Nephron progenitor cell (in vitro differentiated cells): ENCODE measurements at regions not wholly inside any gene's neighbourhood (a gene's known extent, or its start where the extent isn't known, plus 50 kb on each side); places are given as distances from the start of the nearest gene placed in this dataset.
A peak's percentile ranks its signal among the peaks of the same experiment; 100 is the strongest.

ENCODE experiments used
- DNase-seq: peaks from one replicate; pipeline ENCODE4 v3.0.0; 2021
- H3K27ac Mint-ChIP-seq: 2 replicates; pipeline ENCODE4 v1.8.0; 2021; ENCODE audit warnings: mild to moderate bottlenecking, moderate library complexity, mixed read lengths
- H3K27me3 Mint-ChIP-seq: 2 replicates; pipeline ENCODE4 v1.8.0; 2021; ENCODE audit warnings: mild to moderate bottlenecking, low read depth, mixed read lengths; ENCODE audit not compliant: poor library complexity
- H3K36me3 Mint-ChIP-seq: 2 replicates; pipeline ENCODE4 v1.8.0; 2021; ENCODE audit warnings: low read depth, mixed read lengths
- H3K4me1 Mint-ChIP-seq: 2 replicates; pipeline ENCODE4 v1.8.0; 2021; ENCODE audit warnings: mixed read lengths
- H3K4me3 Mint-ChIP-seq: 2 replicates; pipeline ENCODE4 v1.8.0; 2021; ENCODE audit warnings: mild to moderate bottlenecking, moderate library complexity, mixed read lengths
- H3K9me3 Mint-ChIP-seq: 2 replicates; pipeline ENCODE4 v1.8.0; 2021; ENCODE audit warnings: mild to moderate bottlenecking, moderate library complexity, mixed read lengths
- TF ChIP-seq, protein P1 (sequence below): fragments of 200-600 bp; sonication (generic); IDR thresholded peaks from 2 replicates; pipeline ENCODE4 v1.5.0; 2021; ENCODE audit warnings: antibody characterized with exemption

DNA sequence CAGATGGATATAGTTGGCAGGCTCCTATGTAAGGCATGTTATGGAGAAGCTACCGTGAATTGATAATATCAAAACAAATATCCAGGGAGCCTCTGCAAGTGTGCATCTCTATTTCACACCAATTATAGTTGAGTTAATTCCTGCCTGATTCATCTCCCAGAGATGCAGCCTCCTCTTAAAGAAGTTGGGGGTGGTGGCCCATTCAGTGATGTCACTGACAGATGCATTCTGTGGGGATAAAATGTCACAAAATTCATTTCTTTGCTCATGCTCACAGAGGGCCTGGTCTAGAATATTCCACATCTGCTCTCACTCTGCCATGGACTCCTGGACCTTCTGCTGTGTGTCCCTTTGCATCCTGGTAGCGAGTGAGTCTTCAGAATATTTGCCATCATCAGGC lies 189.1 kb upstream of the PRSS1 start:
- TF ChIP-seq, protein P1, sequence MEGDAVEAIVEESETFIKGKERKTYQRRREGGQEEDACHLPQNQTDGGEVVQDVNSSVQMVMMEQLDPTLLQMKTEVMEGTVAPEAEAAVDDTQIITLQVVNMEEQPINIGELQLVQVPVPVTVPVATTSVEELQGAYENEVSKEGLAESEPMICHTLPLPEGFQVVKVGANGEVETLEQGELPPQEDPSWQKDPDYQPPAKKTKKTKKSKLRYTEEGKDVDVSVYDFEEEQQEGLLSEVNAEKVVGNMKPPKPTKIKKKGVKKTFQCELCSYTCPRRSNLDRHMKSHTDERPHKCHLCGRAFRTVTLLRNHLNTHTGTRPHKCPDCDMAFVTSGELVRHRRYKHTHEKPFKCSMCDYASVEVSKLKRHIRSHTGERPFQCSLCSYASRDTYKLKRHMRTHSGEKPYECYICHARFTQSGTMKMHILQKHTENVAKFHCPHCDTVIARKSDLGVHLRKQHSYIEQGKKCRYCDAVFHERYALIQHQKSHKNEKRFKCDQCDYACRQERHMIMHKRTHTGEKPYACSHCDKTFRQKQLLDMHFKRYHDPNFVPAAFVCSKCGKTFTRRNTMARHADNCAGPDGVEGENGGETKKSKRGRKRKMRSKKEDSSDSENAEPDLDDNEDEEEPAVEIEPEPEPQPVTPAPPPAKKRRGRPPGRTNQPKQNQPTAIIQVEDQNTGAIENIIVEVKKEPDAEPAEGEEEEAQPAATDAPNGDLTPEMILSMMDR, result no peak

DNA sequence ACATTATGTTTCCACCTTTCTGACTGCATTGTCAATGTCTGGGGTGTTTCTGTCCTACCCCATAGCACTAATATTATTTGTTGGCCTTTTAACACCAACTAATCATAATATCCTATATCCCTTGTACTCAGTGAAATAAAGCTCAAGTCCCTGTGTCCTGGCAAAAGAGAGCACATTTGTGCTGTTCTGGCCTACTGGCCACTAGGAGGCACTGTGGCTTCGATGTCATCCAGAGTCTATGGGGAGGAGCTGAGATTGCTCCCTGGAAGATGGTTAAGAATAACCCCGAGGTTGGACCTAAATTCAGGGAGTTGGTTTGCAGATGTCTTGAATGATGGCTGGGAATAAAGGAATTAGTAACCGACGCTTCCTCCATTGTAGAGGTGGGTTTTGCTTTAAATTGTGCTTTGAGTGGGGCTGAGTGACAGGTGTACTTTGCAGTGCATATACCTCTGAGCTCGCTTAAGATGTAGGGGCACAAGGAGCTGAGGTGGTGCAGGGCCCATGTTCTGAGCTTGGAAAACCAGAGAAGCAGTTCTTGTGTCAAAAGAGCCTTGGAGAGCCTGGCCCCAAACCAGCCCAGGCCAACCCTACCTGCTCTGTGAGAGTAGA lies 191.2 kb upstream of the PRSS1 start:
- H3K4me1 Mint-ChIP-seq, result no peaks in the 10 kb centered on the region
- no peaks in the 10 kb centered on the region for H3K36me3 Mint-ChIP-seq
- TF ChIP-seq, protein P1, result peak; percentile 57
- DNase-seq, result peak; percentile 50
- H3K9me3 Mint-ChIP-seq, result no peaks in the 10 kb centered on the region
- peaks cover 8% of the 10 kb centered on the region for H3K27me3 Mint-ChIP-seq
- no peak overlapping the region for H3K27ac Mint-ChIP-seq
- H3K4me3 Mint-ChIP-seq, result no peak overlapping the region

More for the DNA sequence above, 189.1 kb upstream of the PRSS1 start:
- H3K9me3 Mint-ChIP-seq, result no peaks in the 10 kb centered on the region
- H3K4me1 Mint-ChIP-seq, result peaks cover 5% of the 10 kb centered on the region
- H3K27me3 Mint-ChIP-seq, result peaks cover 9% of the 10 kb centered on the region
- H3K36me3 Mint-ChIP-seq, result no peaks in the 10 kb centered on the region
- H3K27ac Mint-ChIP-seq, result no peak overlapping the region
- DNase-seq, result no peak
- H3K4me3 Mint-ChIP-seq, result no peak overlapping the region

DNA sequence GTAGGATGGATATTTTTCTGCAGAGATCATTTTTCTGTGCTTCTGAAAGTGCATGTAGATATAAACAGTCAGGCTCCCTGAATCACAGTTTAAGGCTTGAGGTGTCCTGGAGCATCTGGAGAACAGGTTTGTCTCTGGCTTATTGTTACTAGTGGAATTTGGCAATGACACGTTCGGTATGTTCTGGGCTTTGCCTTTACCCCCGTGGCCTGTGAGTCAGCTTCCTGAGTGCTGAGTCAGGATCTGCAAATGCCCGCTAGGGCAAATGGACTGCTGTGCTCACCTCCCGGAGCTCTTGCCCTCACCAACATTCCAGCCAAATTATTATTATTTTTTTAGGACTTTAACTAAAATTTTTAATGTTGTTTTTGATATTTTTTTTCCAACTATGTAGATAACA lies 192.5 kb upstream of the PRSS1 start:
- H3K36me3 Mint-ChIP-seq, result no peaks in the 10 kb centered on the region
- no peaks in the 10 kb centered on the region for H3K9me3 Mint-ChIP-seq
- TF ChIP-seq, protein P1, result no peak
- H3K4me1 Mint-ChIP-seq, result no peaks in the 10 kb centered on the region
- no peak overlapping the region for H3K27ac Mint-ChIP-seq
- H3K4me3 Mint-ChIP-seq, result no peak overlapping the region
- no peak for DNase-seq
- H3K27me3 Mint-ChIP-seq, result peaks cover 4% of the 10 kb centered on the region

DNA sequence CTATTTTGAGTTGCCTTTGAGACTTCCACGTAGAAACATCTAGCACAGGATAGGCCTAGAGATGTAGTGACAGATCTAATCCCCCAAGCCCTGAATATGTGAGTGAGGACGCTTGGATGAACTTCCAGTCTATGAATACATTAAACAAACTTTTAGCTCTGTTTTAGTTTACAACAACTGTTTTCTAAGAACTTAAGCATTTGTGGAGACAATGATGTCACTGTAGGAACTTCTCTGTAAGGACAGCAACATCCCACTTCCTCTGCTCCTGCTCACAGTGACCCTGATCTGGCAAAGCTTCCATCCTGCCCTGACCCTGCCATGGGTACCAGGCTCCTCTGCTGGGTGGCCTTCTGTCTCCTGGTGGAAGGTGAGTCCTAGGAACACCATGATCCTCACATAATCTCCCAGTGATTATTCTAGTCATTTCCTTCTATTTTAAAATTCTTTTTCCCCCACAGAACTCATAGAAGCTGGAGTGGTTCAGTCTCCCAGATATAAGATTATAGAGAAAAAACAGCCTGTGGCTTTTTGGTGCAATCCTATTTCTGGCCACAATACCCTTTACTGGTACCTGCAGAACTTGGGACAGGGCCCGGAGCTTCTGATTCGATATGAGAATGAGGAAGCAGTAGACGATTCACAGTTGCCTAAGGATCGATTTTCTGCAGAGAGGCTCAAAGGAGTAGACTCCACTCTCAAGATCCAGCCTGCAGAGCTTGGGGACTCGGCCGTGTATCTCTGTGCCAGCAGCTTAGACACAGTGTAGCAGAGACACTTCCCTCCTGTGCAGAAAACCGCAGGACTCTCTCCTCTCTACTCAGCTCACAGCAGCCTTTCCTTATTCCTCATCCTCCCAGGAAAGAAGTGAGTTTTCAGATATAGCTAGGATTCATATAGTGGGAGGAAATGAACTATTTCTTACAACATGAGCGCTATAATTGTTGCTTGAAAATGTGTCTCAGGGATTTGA lies 194.4 kb upstream of the PRSS1 start:
- Mint-ChIP-seq H3K9me3 (no peaks in the 10 kb centered on the region), H3K4me3 (no peak overlapping the region), H3K27me3 (peaks cover 4% of the 10 kb centered on the region), H3K36me3 (no peaks in the 10 kb centered on the region), H3K4me1 (no peaks in the 10 kb centered on the region), H3K27ac (no peak overlapping the region)
- TF ChIP-seq, protein P1, result no peak
- DNase-seq, result no peak

DNA sequence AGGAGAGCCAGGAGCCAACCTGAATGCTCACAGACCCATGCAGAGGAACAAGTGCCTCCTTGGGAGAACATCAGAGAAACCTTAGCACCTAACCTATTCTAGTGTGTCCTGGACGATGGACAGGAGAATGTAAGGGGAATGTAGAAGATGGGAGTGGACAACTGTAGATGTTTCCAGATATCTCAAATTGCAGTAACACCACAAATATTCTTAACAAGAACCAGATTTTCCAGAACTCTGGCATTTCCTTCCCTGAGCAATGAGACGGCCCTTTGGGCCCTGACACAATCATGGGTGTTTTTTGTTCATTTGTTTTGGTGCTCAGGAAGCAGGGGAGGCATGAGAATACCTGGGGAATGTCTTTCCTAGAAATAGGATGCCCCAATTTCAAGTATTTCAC lies 196.1 kb upstream of the PRSS1 start:
- H3K27ac Mint-ChIP-seq, result no peak overlapping the region
- H3K36me3 Mint-ChIP-seq, result no peaks in the 10 kb centered on the region
- H3K9me3 Mint-ChIP-seq, result no peaks in the 10 kb centered on the region
- TF ChIP-seq, protein P1, result no peak
- no peaks in the 10 kb centered on the region for H3K4me1 Mint-ChIP-seq
- no peak overlapping the region for H3K4me3 Mint-ChIP-seq
- no peak for DNase-seq
- peaks cover 4% of the 10 kb centered on the region for H3K27me3 Mint-ChIP-seq
